H9 (cell line): ENCODE measurements at regions not wholly inside any gene's neighbourhood (a gene's known extent, or its start where the extent isn't known, plus 50 kb on each side); places are given as distances from the start of the nearest gene placed in this dataset.

ENCODE experiments used
- DNase-seq: peaks from one replicate; pipeline ENCODE4 v3.0.0-alpha.2; 2017
- H2AFZ ChIP-seq: one replicate; pipeline ENCODE4 v1.6.1; 2013; ENCODE audit warnings: mild to moderate bottlenecking, low read length, control low read depth, moderate library complexity
- H2AK5ac ChIP-seq: 2 replicates; pipeline ENCODE4 v1.6.1; 2013; ENCODE audit warnings: low read length, control low read depth, mixed read lengths; ENCODE audit not compliant: insufficient read length
- H2BK120ac ChIP-seq: one replicate; pipeline ENCODE4 v1.6.1; 2013; ENCODE audit warnings: low read depth, mild to moderate bottlenecking, low read length, control low read depth, inconsistent platforms; ENCODE audit not compliant: poor library complexity, severe bottlenecking
- H2BK12ac ChIP-seq: 2 replicates; pipeline ENCODE4 v1.6.1; 2013; ENCODE audit warnings: low read length, control low read depth, mixed read lengths, low read depth; ENCODE audit not compliant: insufficient read length
- H2BK15ac ChIP-seq: 2 replicates; pipeline ENCODE4 v1.6.1; 2013; ENCODE audit warnings: low read depth, low read length, control low read depth
- H2BK20ac ChIP-seq: one replicate; pipeline ENCODE4 v1.6.1; 2013; ENCODE audit warnings: low read depth, mild to moderate bottlenecking, low read length, control low read depth, inconsistent platforms; ENCODE audit not compliant: poor library complexity, severe bottlenecking
- H2BK5ac ChIP-seq: 2 replicates; pipeline ENCODE4 v1.6.1; 2013; ENCODE audit warnings: low read length, control low read depth, mixed read lengths; ENCODE audit not compliant: insufficient read length
- H3K14ac ChIP-seq: 2 replicates; pipeline ENCODE4 v1.6.1; 2013; ENCODE audit warnings: low read length, control low read depth; ENCODE audit not compliant: insufficient read depth
- H3K18ac ChIP-seq: 2 replicates; pipeline ENCODE4 v1.6.1; 2013; ENCODE audit warnings: low read depth, mild to moderate bottlenecking, mixed read lengths, low read length, control low read depth; ENCODE audit not compliant: insufficient read length
- H3K23ac ChIP-seq: 2 replicates; pipeline ENCODE4 v1.6.1; 2013; ENCODE audit warnings: low read length, control low read depth, mixed read lengths, low read depth; ENCODE audit not compliant: insufficient read length
- H3K23me2 ChIP-seq: 2 replicates; pipeline ENCODE4 v1.6.1; 2013; ENCODE audit warnings: low read depth, mild to moderate bottlenecking, mixed read lengths, low read length, control low read depth; ENCODE audit not compliant: insufficient read length, poor library complexity, severe bottlenecking
- H3K27ac ChIP-seq: 2 replicates; pipeline ENCODE4 v1.5.1; 2013; ENCODE audit warnings: low read length, control low read depth, mixed read lengths, low read depth; ENCODE audit not compliant: insufficient read length
- H3K27me3 ChIP-seq: 2 replicates; pipeline ENCODE4 v1.6.1; 2013; ENCODE audit warnings: low read length, control low read depth, inconsistent platforms; ENCODE audit not compliant: insufficient read depth
- H3K4ac ChIP-seq: 2 replicates; pipeline ENCODE4 v1.6.1; 2013; ENCODE audit warnings: low read depth, mild to moderate bottlenecking, control low read depth, inconsistent platforms, low read length, moderate library complexity
- H3K4me1 ChIP-seq: 2 replicates; pipeline ENCODE4 v1.6.1; 2013; ENCODE audit warnings: low read length, control low read depth, inconsistent platforms; ENCODE audit not compliant: insufficient read depth
- H3K4me2 ChIP-seq: 2 replicates; pipeline ENCODE4 v1.6.1; 2013; ENCODE audit warnings: low read length, control low read depth, mixed read lengths; ENCODE audit not compliant: insufficient read length, insufficient read depth
- H3K56ac ChIP-seq: 2 replicates; pipeline ENCODE4 v1.6.1; 2013; ENCODE audit warnings: low read depth, mild to moderate bottlenecking, mixed read lengths, low read length, control low read depth; ENCODE audit not compliant: insufficient read length
- H3K79me1 ChIP-seq: 2 replicates; pipeline ENCODE4 v1.6.1; 2013; ENCODE audit warnings: low read depth, mild to moderate bottlenecking, moderate library complexity, low read length, control low read depth, inconsistent platforms; ENCODE audit not compliant: insufficient read depth, poor library complexity, severe bottlenecking
- H3K79me2 ChIP-seq: 2 replicates; pipeline ENCODE4 v1.6.1; 2013; ENCODE audit warnings: low read length, control low read depth, inconsistent platforms; ENCODE audit not compliant: insufficient read depth
- H3K9ac ChIP-seq: 2 replicates; pipeline ENCODE4 v1.6.1; 2013; ENCODE audit warnings: low read length, control low read depth, mixed read lengths; ENCODE audit not compliant: insufficient read length; ENCODE audit errors: extremely low read depth
- H3K9me3 ChIP-seq: one replicate; pipeline ENCODE4 v1.6.1; 2013; ENCODE audit warnings: low read depth, low read length, inconsistent platforms; ENCODE audit not compliant: control insufficient read depth
- H3T11ph ChIP-seq: one replicate; pipeline ENCODE4 v1.6.1; 2013; ENCODE audit warnings: mild to moderate bottlenecking, low read length, control low read depth, inconsistent platforms
- H4K20me1 ChIP-seq: one replicate; pipeline ENCODE4 v1.6.1; 2013; ENCODE audit not compliant: control insufficient read depth, insufficient read length, insufficient read depth
- H4K5ac ChIP-seq: 2 replicates; pipeline ENCODE4 v1.6.1; 2013; ENCODE audit warnings: low read depth, mild to moderate bottlenecking, mixed read lengths, low read length, control low read depth; ENCODE audit not compliant: insufficient read length
- H4K8ac ChIP-seq: replicated peaks from 2 replicates; pipeline ENCODE4 v1.6.1; 2013; ENCODE audit warnings: low read length, control low read depth, mixed read lengths, low read depth; ENCODE audit not compliant: insufficient read length
- H4K91ac ChIP-seq: 2 replicates; pipeline ENCODE4 v1.6.1; 2013; ENCODE audit warnings: low read depth, mild to moderate bottlenecking, moderate library complexity, mixed read lengths, low read length, control low read depth; ENCODE audit not compliant: insufficient read length
- H3K27ac Mint-ChIP-seq, 3 experiments: 2 replicates in 2 of 3; 3 replicates in 1 of 3; pipeline ENCODE4 v1.8.0; 2020 to 2021; ENCODE audit warnings: mixed read lengths in 3 of 3, mild to moderate bottlenecking in 1 of 3, moderate library complexity in 1 of 3
- H3K27me3 Mint-ChIP-seq: 2 replicates; pipeline ENCODE4 v1.8.0; 2021; ENCODE audit warnings: low read depth, mild to moderate bottlenecking, moderate library complexity, mixed read lengths
- H3K36me3 Mint-ChIP-seq, 3 experiments: 2 replicates in 2 of 3; 3 replicates in 1 of 3; pipeline ENCODE4 v1.8.0; 2020 to 2021; ENCODE audit warnings: low read depth in 3 of 3, mixed read lengths in 3 of 3; ENCODE audit not compliant: insufficient read depth in 1 of 3
- H3K4me1 Mint-ChIP-seq, 2 experiments: 2 replicates each; pipeline ENCODE4 v1.8.0; 2020; ENCODE audit warnings: mixed read lengths in 2 of 2
- H3K4me3 Mint-ChIP-seq, 2 experiments: 2 replicates in 1 of 2; 3 replicates in 1 of 2; pipeline ENCODE4 v1.8.0; 2020 to 2021; ENCODE audit warnings: mild to moderate bottlenecking in 2 of 2, mixed read lengths in 2 of 2, moderate library complexity in 1 of 2
- H3K9me3 Mint-ChIP-seq, 2 experiments: 2 replicates in 1 of 2; 3 replicates in 1 of 2; pipeline ENCODE4 v1.8.0; 2020; ENCODE audit warnings: mild to moderate bottlenecking in 2 of 2, mixed read lengths in 2 of 2, moderate library complexity in 1 of 2
- CTCF ChIP-seq: fragments of 200-600 bp; sonication (generic); conservative IDR thresholded peaks from 3 replicates; pipeline ENCODE4 v1.8.0; 2021; ENCODE audit warnings: antibody characterized with exemption, mild to moderate bottlenecking

- Mint-ChIP-seq H3K4me3 (no peak overlapping the region), H3K36me3 (no peaks in the 10 kb centered on the region), H3K9me3 (no peaks in the 10 kb centered on the region), H3K27ac (no peak overlapping the region), H3K4me1 (no peaks in the 10 kb centered on the region), H3K27me3 (no peaks in the 10 kb centered on the region)
- H3K4ac ChIP-seq = no peak overlapping the region
- no peak overlapping the region for H3K9ac ChIP-seq
- no peak overlapping the region for H3K14ac ChIP-seq
- H2BK15ac ChIP-seq = no peak overlapping the region
- no peak for TF ChIP-seq CTCF
- no peak overlapping the region for H4K5ac ChIP-seq
- H3K79me1 ChIP-seq = no peaks in the 10 kb centered on the region
- no peaks in the 10 kb centered on the region for H3K79me2 ChIP-seq
- no peak overlapping the region for H2BK12ac ChIP-seq
- no peak overlapping the region for H2BK5ac ChIP-seq
- no peak overlapping the region for H4K91ac ChIP-seq
- H4K8ac ChIP-seq = no peak overlapping the region
- H3T11ph ChIP-seq = no peak overlapping the region
- H2BK20ac ChIP-seq = no peak overlapping the region
- no peak overlapping the region for H2BK120ac ChIP-seq
- no peak overlapping the region for H3K23ac ChIP-seq
- H3K9me3 ChIP-seq = no peaks in the 10 kb centered on the region
- no peak overlapping the region for H3K27ac ChIP-seq
- no peak overlapping the region for H2AK5ac ChIP-seq
- H3K18ac ChIP-seq = no peak overlapping the region
- H3K27me3 ChIP-seq = no peaks in the 10 kb centered on the region
- no peak for DNase-seq
- no peak overlapping the region for H3K4me2 ChIP-seq
- H3K4me1 ChIP-seq = no peaks in the 10 kb centered on the region
- no peaks in the 10 kb centered on the region for H3K23me2 ChIP-seq
- H3K56ac ChIP-seq = no peak overlapping the region
- H2AFZ ChIP-seq = no peak overlapping the region
- no peaks in the 10 kb centered on the region for H4K20me1 ChIP-seq
Observed at GRCh38 chr12:60263161-60263560, 667.3 kb downstream of the SLC16A7 start.
